ENCODE measurements at regions not wholly inside any gene's neighbourhood (a gene's known extent, or its start where the extent isn't known, plus 50 kb on each side); places are given as distances from the start of the nearest gene placed in this dataset.

GRCh38 chr14:42421377-42422078 is 814.9 kb downstream of the LRFN5 start:
- Histone ChIP-seq H3K9me3 (no peaks in the 10 kb centered on the region), H3K27ac (ENCODE audit: low read length) (no peak overlapping the region), H3K27me3 (replicated peaks in 1 of 2; ENCODE audit: control insufficient read depth in 2 of 2, extremely low read depth in 1 of 2, insufficient read depth in 2 of 2, low read length in 1 of 2) (no peaks in the 10 kb centered on the region), H3K4me3 (ENCODE audit: control insufficient read depth in 1 of 2, extremely low read depth in 1 of 2, low read length in 1 of 2) (no peak overlapping the region), H3K36me3 (ENCODE audit: control insufficient read depth in 2 of 2, extremely low read depth in 1 of 2, insufficient read depth in 1 of 2, low read length in 1 of 2) (no peaks in the 10 kb centered on the region), H3K4me1 (ENCODE audit: control insufficient read depth in 1 of 2, extremely low read depth in 1 of 2, insufficient read depth in 2 of 2, low read length in 2 of 2) (no peaks in the 10 kb centered on the region)
- Mint-ChIP-seq H3K4me1 (no peaks in the 10 kb centered on the region), H3K9me3 (peaks cover 0 to 11% (median 3%) of the 10 kb centered on the region in 3 donors), H3K27me3 (no peaks in the 10 kb centered on the region), H3K27ac (no peak overlapping the region), H3K4me3 (no peak overlapping the region), H3K36me3 (no peaks in the 10 kb centered on the region)
- CTCF ChIA-PET: no interaction called here
- ATAC-seq (replicated peaks in 1 of 4) (no peak), DNase-seq (no peak)
- WGBS (ENCODE audit: insufficient coverage): 86% methylated on average over 3 of the region's 4 CpGs
- POLR2A ChIA-PET: no interaction called here

GRCh38 chr14:42420071-42420470 is 813.4 kb downstream of the LRFN5 start:
- Histone ChIP-seq H3K27ac (ENCODE audit: low read length) (no peak overlapping the region), H3K4me3 (ENCODE audit: control insufficient read depth in 1 of 2, extremely low read depth in 1 of 2, low read length in 1 of 2) (no peak overlapping the region), H3K4me1 (ENCODE audit: control insufficient read depth in 1 of 2, extremely low read depth in 1 of 2, insufficient read depth in 2 of 2, low read length in 2 of 2) (no peaks in the 10 kb centered on the region), H3K36me3 (ENCODE audit: control insufficient read depth in 2 of 2, extremely low read depth in 1 of 2, insufficient read depth in 1 of 2, low read length in 1 of 2) (no peaks in the 10 kb centered on the region), H3K27me3 (replicated peaks in 1 of 2; ENCODE audit: control insufficient read depth in 2 of 2, extremely low read depth in 1 of 2, insufficient read depth in 2 of 2, low read length in 1 of 2) (no peaks in the 10 kb centered on the region), H3K9me3 (no peaks in the 10 kb centered on the region)
- H3K4me1 Mint-ChIP-seq: no peaks in the 10 kb centered on the region
- DNase-seq: no peak
- H3K27ac Mint-ChIP-seq: no peak overlapping the region
- no peaks in the 10 kb centered on the region for H3K27me3 Mint-ChIP-seq
- POLR2A ChIA-PET: no interaction called here
- CTCF ChIA-PET: no interaction called here
- H3K9me3 Mint-ChIP-seq: peaks cover 0 to 11% (median 3%) of the 10 kb centered on the region in 3 donors
- H3K4me3 Mint-ChIP-seq: no peak overlapping the region
- H3K36me3 Mint-ChIP-seq: no peaks in the 10 kb centered on the region
- no CpG with 5 or more reads among the region's 1 CpG for WGBS (ENCODE audit: insufficient coverage)
- ATAC-seq (replicated peaks in 1 of 4): no peak

- DNase-seq (no peak), ATAC-seq (replicated peaks in 1 of 4) (no peak)
- Histone ChIP-seq H3K27ac (ENCODE audit: low read length) (no peak overlapping the region), H3K4me1 (ENCODE audit: control insufficient read depth in 1 of 2, extremely low read depth in 1 of 2, insufficient read depth in 2 of 2, low read length in 2 of 2) (no peaks in the 10 kb centered on the region), H3K36me3 (ENCODE audit: control insufficient read depth in 2 of 2, extremely low read depth in 1 of 2, insufficient read depth in 1 of 2, low read length in 1 of 2) (no peaks in the 10 kb centered on the region), H3K9me3 (no peaks in the 10 kb centered on the region), H3K4me3 (ENCODE audit: control insufficient read depth in 1 of 2, extremely low read depth in 1 of 2, low read length in 1 of 2) (no peak overlapping the region), H3K27me3 (replicated peaks in 1 of 2; ENCODE audit: control insufficient read depth in 2 of 2, extremely low read depth in 1 of 2, insufficient read depth in 2 of 2, low read length in 1 of 2) (no peaks in the 10 kb centered on the region)
- no CpG with 5 or more reads among the region's 1 CpG for WGBS (ENCODE audit: insufficient coverage)
- CTCF ChIA-PET: no interaction called here
- POLR2A ChIA-PET: no interaction called here
- Mint-ChIP-seq H3K27ac (no peak overlapping the region), H3K9me3 (peaks cover 10 to 13% (median 12%) of the 10 kb centered on the region in 3 donors), H3K36me3 (no peaks in the 10 kb centered on the region), H3K4me1 (no peaks in the 10 kb centered on the region), H3K4me3 (no peak overlapping the region), H3K27me3 (no peaks in the 10 kb centered on the region)
Observed at GRCh38 chr14:42407153-42407552, 800.5 kb downstream of the LRFN5 start.

- Histone ChIP-seq H3K4me1 (ENCODE audit: control insufficient read depth in 1 of 2, extremely low read depth in 1 of 2, insufficient read depth in 2 of 2, low read length in 2 of 2) (no peaks in the 10 kb centered on the region), H3K27me3 (replicated peaks in 1 of 2; ENCODE audit: control insufficient read depth in 2 of 2, extremely low read depth in 1 of 2, insufficient read depth in 2 of 2, low read length in 1 of 2) (no peaks in the 10 kb centered on the region), H3K9me3 (no peaks in the 10 kb centered on the region), H3K36me3 (ENCODE audit: control insufficient read depth in 2 of 2, extremely low read depth in 1 of 2, insufficient read depth in 1 of 2, low read length in 1 of 2) (no peaks in the 10 kb centered on the region), H3K4me3 (ENCODE audit: control insufficient read depth in 1 of 2, extremely low read depth in 1 of 2, low read length in 1 of 2) (no peak overlapping the region), H3K27ac (ENCODE audit: low read length) (no peak overlapping the region)
- no peak for ATAC-seq (replicated peaks in 1 of 4)
- H3K4me1 Mint-ChIP-seq: no peaks in the 10 kb centered on the region
- H3K27ac Mint-ChIP-seq: no peak overlapping the region
- peaks cover 3 to 12% (median 10%) of the 10 kb centered on the region in 3 donors for H3K9me3 Mint-ChIP-seq
- no peaks in the 10 kb centered on the region for H3K36me3 Mint-ChIP-seq
- no peaks in the 10 kb centered on the region for H3K27me3 Mint-ChIP-seq
- no CpG with 5 or more reads among the region's 3 CpGs for WGBS (ENCODE audit: insufficient coverage)
- ChIA-PET POLR2A (no interaction called here), CTCF (no interaction called here)
- DNase-seq: no peak
- no peak overlapping the region for H3K4me3 Mint-ChIP-seq
Observed at GRCh38 chr14:42391146-42391834, 784.6 kb downstream of the LRFN5 start.

GRCh38 chr14:42378880-42379279 is 772.2 kb downstream of the LRFN5 start:
- H3K4me1 ChIP-seq (ENCODE audit: control insufficient read depth in 1 of 2, extremely low read depth in 1 of 2, insufficient read depth in 2 of 2, low read length in 2 of 2): no peaks in the 10 kb centered on the region
- no peaks in the 10 kb centered on the region for H3K9me3 ChIP-seq
- POLR2A ChIA-PET: no interaction called here
- Mint-ChIP-seq H3K9me3 (peaks cover 3 to 9% (median 7%) of the 10 kb centered on the region in 3 donors), H3K36me3 (no peaks in the 10 kb centered on the region), H3K4me3 (no peak overlapping the region), H3K4me1 (no peaks in the 10 kb centered on the region), H3K27ac (no peak overlapping the region), H3K27me3 (no peaks in the 10 kb centered on the region)
- H3K36me3 ChIP-seq (ENCODE audit: control insufficient read depth in 2 of 2, extremely low read depth in 1 of 2, insufficient read depth in 1 of 2, low read length in 1 of 2): no peaks in the 10 kb centered on the region
- 90% methylated on average over 4 of the region's 4 CpGs for WGBS (ENCODE audit: insufficient coverage)
- no peaks in the 10 kb centered on the region for H3K27me3 ChIP-seq (replicated peaks in 1 of 2; ENCODE audit: control insufficient read depth in 2 of 2, extremely low read depth in 1 of 2, insufficient read depth in 2 of 2, low read length in 1 of 2)
- no peak for DNase-seq
- ATAC-seq (replicated peaks in 1 of 4): peak in 1 of 4 experiments; percentile 20
- CTCF ChIA-PET: no interaction called here
- H3K4me3 ChIP-seq (ENCODE audit: control insufficient read depth in 1 of 2, extremely low read depth in 1 of 2, low read length in 1 of 2): no peak overlapping the region
- H3K27ac ChIP-seq (ENCODE audit: low read length): no peak overlapping the region

GRCh38 chr14:42378274-42378673 is 771.6 kb downstream of the LRFN5 start:
- H3K4me3 Mint-ChIP-seq: no peak overlapping the region
- H3K4me1 Mint-ChIP-seq: no peaks in the 10 kb centered on the region
- no peaks in the 10 kb centered on the region for H3K36me3 Mint-ChIP-seq
- DNase-seq (no peak), ATAC-seq (replicated peaks in 1 of 4) (no peak)
- Histone ChIP-seq H3K36me3 (ENCODE audit: control insufficient read depth in 2 of 2, extremely low read depth in 1 of 2, insufficient read depth in 1 of 2, low read length in 1 of 2) (no peaks in the 10 kb centered on the region), H3K9me3 (no peaks in the 10 kb centered on the region), H3K4me3 (ENCODE audit: control insufficient read depth in 1 of 2, extremely low read depth in 1 of 2, low read length in 1 of 2) (no peak overlapping the region), H3K27me3 (replicated peaks in 1 of 2; ENCODE audit: control insufficient read depth in 2 of 2, extremely low read depth in 1 of 2, insufficient read depth in 2 of 2, low read length in 1 of 2) (no peaks in the 10 kb centered on the region), H3K4me1 (ENCODE audit: control insufficient read depth in 1 of 2, extremely low read depth in 1 of 2, insufficient read depth in 2 of 2, low read length in 2 of 2) (no peaks in the 10 kb centered on the region), H3K27ac (ENCODE audit: low read length) (no peak overlapping the region)
- CTCF ChIA-PET: no interaction called here
- H3K27me3 Mint-ChIP-seq: no peaks in the 10 kb centered on the region
- peaks cover 3 to 9% (median 7%) of the 10 kb centered on the region in 3 donors for H3K9me3 Mint-ChIP-seq
- POLR2A ChIA-PET: no interaction called here
- WGBS (ENCODE audit: insufficient coverage): 78% methylated on average over 1 of the region's 3 CpGs
- H3K27ac Mint-ChIP-seq: no peak overlapping the region
